Nephron (organoid): ENCODE measurements at regions not wholly inside any gene's neighbourhood (a gene's known extent, or its start where the extent isn't known, plus 50 kb on each side); places are given as distances from the start of the nearest gene placed in this dataset.

ENCODE experiments used
- H3K27ac Mint-ChIP-seq, 3 experiments: 2 replicates each; pipeline ENCODE4 v1.8.0; 2020; ENCODE audit warnings: mixed read lengths in 3 of 3, mild to moderate bottlenecking in 2 of 3, moderate library complexity in 1 of 3
- H3K27me3 Mint-ChIP-seq: 2 replicates; pipeline ENCODE4 v1.8.0; 2021; ENCODE audit warnings: low read depth, mild to moderate bottlenecking, moderate library complexity, mixed read lengths
- H3K36me3 Mint-ChIP-seq: 2 replicates; pipeline ENCODE4 v1.8.0; 2020; ENCODE audit warnings: low read depth, mixed read lengths
- H3K4me1 Mint-ChIP-seq: 2 replicates; pipeline ENCODE4 v1.8.0; 2020; ENCODE audit warnings: mixed read lengths
- H3K4me3 Mint-ChIP-seq, 3 experiments: 2 replicates each; pipeline ENCODE4 v1.8.0; 2020; ENCODE audit warnings: mild to moderate bottlenecking in 3 of 3, mixed read lengths in 3 of 3, moderate library complexity in 2 of 3
- H3K9me3 Mint-ChIP-seq: 2 replicates; pipeline ENCODE4 v1.8.0; 2020; ENCODE audit warnings: mixed read lengths
- TF ChIP-seq, protein P1 (sequence below), 3 experiments: fragments of 200-600 bp; sonication (generic); IDR thresholded peaks; one replicate each; pipeline ENCODE4 v1.5.0; 2021; ENCODE audit warnings: antibody characterized with exemption in 3 of 3; ENCODE audit not compliant: unreplicated experiment in 3 of 3

DNA sequence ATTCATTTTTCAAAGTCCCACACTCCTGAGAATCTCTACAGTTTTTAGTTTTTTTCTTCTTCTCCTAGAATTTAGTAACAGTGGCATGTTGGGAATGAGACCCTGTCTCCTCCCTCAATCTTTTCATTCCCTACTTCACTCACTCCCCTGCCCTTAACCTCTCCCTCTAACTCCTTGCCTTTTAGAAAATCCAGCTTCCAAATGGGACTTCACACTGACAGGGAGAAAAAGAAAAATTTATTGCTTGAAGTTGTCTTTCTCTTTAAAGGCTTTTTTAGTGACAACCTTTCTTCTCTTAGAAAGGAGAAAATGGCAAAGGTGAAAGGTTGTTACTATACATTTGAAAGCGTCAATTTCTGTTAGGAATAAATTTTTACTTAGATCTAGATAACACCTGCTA lies 359.2 kb downstream of the CDH7 start:
- Mint-ChIP-seq H3K9me3 (no peaks in the 10 kb centered on the region), H3K4me3 (no peak overlapping the region), H3K4me1 (no peaks in the 10 kb centered on the region), H3K27me3 (no peaks in the 10 kb centered on the region), H3K27ac (peak overlapping the region in 1 of 3 experiments; percentile 3), H3K36me3 (no peaks in the 10 kb centered on the region)
- TF ChIP-seq, protein P1, sequence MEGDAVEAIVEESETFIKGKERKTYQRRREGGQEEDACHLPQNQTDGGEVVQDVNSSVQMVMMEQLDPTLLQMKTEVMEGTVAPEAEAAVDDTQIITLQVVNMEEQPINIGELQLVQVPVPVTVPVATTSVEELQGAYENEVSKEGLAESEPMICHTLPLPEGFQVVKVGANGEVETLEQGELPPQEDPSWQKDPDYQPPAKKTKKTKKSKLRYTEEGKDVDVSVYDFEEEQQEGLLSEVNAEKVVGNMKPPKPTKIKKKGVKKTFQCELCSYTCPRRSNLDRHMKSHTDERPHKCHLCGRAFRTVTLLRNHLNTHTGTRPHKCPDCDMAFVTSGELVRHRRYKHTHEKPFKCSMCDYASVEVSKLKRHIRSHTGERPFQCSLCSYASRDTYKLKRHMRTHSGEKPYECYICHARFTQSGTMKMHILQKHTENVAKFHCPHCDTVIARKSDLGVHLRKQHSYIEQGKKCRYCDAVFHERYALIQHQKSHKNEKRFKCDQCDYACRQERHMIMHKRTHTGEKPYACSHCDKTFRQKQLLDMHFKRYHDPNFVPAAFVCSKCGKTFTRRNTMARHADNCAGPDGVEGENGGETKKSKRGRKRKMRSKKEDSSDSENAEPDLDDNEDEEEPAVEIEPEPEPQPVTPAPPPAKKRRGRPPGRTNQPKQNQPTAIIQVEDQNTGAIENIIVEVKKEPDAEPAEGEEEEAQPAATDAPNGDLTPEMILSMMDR (IDR thresholded peaks at IDR 0.05; ENCODE audit: unreplicated experiment in 3 of 3) = no peak

DNA sequence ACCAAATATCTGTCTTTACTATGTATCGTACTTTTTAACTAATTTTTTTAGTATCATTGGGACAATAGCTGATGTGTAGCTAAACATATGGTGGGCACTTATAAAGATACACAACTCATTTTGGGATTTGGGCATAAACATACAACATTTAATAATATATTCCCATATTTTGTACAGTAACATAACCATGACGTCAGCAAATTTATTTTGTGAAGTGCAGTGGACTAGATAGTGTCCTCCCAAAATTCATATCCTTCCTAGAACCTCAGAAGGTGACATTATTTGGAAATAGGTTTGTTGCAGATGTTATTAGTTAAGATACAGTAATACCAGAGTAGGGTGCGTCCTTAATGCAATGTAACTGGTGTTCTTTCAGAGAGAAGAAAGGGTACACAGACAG lies 356.7 kb downstream of the CDH7 start:
- no peak overlapping the region for H3K4me3 Mint-ChIP-seq
- H3K9me3 Mint-ChIP-seq = no peaks in the 10 kb centered on the region
- no peak overlapping the region for H3K27ac Mint-ChIP-seq
- no peaks in the 10 kb centered on the region for H3K4me1 Mint-ChIP-seq
- H3K36me3 Mint-ChIP-seq = no peaks in the 10 kb centered on the region
- H3K27me3 Mint-ChIP-seq = no peaks in the 10 kb centered on the region
- TF ChIP-seq, protein P1 (IDR thresholded peaks at IDR 0.05; ENCODE audit: unreplicated experiment in 3 of 3) = no peak

GRCh38 chr18:66105016-66105415 lies 354.2 kb downstream of the CDH7 start:
- no peaks in the 10 kb centered on the region for H3K36me3 Mint-ChIP-seq
- no peak overlapping the region for H3K27ac Mint-ChIP-seq
- no peaks in the 10 kb centered on the region for H3K27me3 Mint-ChIP-seq
- H3K9me3 Mint-ChIP-seq = no peaks in the 10 kb centered on the region
- no peaks in the 10 kb centered on the region for H3K4me1 Mint-ChIP-seq
- TF ChIP-seq, protein P1 (IDR thresholded peaks at IDR 0.05; ENCODE audit: unreplicated experiment in 3 of 3) = no peak
- H3K4me3 Mint-ChIP-seq = no peak overlapping the region

- TF ChIP-seq, protein P1 (IDR thresholded peaks at IDR 0.05; ENCODE audit: unreplicated experiment in 3 of 3) = no peak
- no peaks in the 10 kb centered on the region for H3K27me3 Mint-ChIP-seq
- no peak overlapping the region for H3K27ac Mint-ChIP-seq
- H3K36me3 Mint-ChIP-seq = no peaks in the 10 kb centered on the region
- H3K9me3 Mint-ChIP-seq = no peaks in the 10 kb centered on the region
- H3K4me3 Mint-ChIP-seq = no peak overlapping the region
- no peaks in the 10 kb centered on the region for H3K4me1 Mint-ChIP-seq
Measured at GRCh38 chr18:66103550-66103949, 352.7 kb downstream of the CDH7 start.

GRCh38 chr18:66083078-66083477 lies 332.3 kb downstream of the CDH7 start:
- Mint-ChIP-seq H3K9me3 (no peaks in the 10 kb centered on the region), H3K36me3 (no peaks in the 10 kb centered on the region), H3K4me3 (no peak overlapping the region), H3K27ac (no peak overlapping the region), H3K4me1 (no peaks in the 10 kb centered on the region), H3K27me3 (no peaks in the 10 kb centered on the region)
- TF ChIP-seq, protein P1 (IDR thresholded peaks at IDR 0.05; ENCODE audit: unreplicated experiment in 3 of 3) = no peak

DNA sequence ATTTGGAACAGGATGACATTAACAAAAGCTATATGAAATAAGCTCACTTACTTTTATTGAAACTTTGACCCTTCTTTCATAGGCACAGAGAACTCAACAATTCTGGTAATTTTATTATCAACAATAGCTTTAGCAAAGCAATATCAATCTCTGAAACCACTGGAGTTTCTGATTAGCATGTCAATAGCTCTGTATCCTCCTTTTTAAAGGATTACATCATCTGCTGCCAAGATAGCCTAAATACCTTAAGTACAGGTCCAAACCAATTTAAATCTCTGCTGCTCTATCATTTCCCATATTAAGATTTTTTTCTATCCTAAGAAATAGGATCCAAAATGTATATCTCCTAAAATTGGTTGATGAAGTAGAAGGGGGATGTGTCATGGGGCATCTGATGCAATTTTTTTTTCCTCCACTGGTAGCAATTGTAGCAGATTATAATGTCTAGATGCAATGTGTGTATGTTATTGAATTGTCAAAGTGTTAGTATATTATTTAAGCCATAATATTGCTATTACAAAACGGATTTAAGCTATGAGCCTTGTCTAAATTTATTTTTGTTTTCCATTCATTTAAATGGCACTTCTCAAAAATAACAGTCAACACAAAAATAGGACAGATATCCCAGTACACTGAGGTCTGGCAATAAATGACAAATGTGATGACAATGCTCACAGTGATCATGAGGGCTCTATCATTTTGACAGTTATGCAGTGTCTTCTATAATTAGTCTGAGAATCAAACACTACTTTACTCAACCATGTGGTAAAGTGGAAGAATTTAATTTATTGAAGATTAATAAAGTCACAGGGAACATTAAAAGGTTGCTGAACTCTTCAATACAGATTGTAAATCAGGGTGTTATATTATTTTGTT lies 328.4 kb downstream of the CDH7 start:
- Mint-ChIP-seq H3K27me3 (no peaks in the 10 kb centered on the region), H3K36me3 (no peaks in the 10 kb centered on the region), H3K4me1 (no peaks in the 10 kb centered on the region), H3K9me3 (peaks cover 5% of the 10 kb centered on the region), H3K27ac (no peak overlapping the region), H3K4me3 (no peak overlapping the region)
- TF ChIP-seq, protein P1 (IDR thresholded peaks at IDR 0.05; ENCODE audit: unreplicated experiment in 3 of 3) = no peak
